ENCODE measurements at regions not wholly inside any gene's neighbourhood (a gene's known extent, or its start where the extent isn't known, plus 50 kb on each side); places are given as distances from the start of the nearest gene placed in this dataset.

DNA sequence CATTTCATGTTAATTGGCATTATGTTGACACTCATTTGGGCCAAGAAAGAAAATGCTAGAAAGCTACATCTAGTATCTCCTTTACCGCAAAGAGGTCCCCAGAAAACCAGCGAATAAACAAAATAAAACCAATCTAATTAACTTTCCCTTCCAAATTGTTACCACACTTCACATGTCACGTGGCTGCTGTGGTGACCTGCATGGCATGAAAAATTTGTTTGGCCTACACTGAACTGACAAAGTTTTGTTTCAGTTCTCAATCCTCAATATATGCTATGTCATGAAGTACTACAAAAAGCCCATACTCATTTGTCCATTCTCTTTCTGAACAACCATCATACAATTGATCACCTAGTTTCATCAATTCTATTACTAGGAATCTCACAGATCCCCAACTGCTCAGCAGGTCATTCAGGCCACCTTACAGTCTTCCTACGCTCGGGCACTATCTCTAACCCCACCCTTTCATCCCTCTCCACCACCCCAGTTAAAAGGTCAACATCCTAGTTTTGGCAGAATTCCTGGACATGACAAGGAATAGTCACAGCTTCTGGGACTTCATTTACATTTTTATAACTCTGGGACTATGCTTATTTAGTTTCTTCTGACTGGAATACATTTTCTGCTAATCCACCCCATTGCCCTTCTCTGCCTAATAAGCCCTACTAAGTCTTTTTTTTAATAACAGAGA lies 480.4 kb downstream of the IGSF11 start:
- no peak for DNase-seq

DNA sequence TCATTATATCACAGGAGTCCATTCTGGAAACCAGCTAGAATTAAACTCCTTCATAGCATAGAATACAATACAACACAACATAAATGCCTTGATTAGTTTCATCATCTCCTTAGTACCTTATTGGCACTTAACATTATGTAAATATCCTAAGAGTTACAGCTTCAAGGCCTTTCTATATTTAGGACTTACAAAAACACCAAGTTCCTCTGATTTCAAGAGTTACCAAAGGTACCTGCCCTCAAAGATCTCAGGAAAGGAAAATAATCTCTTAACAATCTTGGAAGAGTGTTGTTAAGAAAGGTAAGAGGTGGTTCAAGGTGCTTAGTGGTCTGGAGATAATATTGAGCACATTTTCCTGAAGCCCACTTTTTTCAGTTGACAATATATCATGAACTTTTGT lies 477.7 kb downstream of the IGSF11 start:
- no peak for DNase-seq

DNA sequence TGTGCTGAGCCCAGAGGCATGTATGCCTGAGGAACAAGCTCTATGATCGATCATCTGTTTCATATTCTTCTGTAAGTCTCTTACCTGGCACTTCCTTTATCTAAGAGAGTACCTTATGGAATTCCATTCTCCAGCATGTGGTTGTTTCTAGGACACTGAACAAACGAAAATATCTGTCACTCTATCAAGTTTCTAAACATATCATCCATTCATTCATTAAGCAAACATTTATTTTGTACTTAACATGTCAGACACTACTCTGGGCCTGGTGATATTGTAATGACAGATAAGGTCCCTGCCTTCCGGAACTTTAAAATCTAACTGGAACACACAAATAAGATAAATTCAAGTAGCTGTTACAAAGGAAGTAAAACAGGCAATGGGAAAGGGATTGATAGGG lies 477.1 kb downstream of the IGSF11 start:
- no peak for DNase-seq

DNA sequence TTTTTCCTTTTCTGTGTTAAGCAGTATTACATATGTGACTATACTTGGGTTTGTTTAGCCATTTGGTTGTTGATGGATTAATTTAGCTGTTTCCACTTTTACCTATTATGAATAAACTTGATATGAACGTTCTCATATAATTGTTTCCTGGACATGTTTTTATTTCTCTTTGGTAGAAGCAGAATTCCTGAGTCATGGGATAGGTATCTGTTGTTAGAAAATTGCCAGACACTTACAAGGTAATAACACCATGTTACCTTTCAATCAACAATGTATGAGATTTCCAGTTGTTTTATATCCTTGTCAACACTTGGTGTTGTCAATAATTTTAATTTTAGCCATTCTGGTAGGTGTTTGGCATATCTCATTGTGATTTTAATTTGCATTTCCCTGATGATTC lies 475.4 kb downstream of the IGSF11 start:
- DNase-seq: no peak

DNA sequence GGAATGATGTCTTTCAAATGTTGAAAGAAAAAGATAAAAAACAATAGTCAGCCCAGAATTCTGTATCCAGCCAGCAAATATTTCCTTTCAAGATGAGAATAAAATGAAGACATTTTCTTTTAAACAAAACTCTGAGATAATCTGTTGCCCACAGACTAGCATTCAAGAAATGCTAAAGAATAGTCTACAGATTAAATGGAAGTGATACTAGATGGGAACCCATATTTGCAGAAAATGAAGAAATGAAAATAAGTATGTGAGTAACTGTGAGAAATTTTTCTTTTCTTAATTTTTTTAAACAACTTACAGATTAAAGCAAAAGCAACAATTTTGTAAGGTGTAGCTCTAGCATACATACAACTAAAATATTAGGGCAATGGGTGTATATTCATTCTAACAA lies 469.8 kb downstream of the IGSF11 start:
- no peak for DNase-seq

DNA sequence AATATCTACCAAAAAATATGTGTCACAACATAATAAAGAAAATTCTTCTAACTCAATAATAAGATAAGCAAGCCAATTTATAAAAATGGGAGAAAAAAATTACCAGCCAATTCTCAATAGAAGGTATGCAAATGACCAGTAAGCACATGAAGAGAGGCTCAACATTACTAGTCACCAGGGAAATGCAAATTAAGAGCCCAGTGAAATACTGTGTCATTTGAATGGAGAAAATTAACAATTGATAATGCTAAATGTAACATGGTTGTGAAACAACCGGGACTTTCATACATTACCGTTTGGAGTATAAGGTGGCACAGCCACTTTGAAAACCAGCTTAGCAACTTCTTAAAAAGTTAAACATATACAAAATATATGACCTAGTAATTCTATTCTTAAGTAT lies 460.7 kb downstream of the IGSF11 start:
- DNase-seq: no peak

DNA sequence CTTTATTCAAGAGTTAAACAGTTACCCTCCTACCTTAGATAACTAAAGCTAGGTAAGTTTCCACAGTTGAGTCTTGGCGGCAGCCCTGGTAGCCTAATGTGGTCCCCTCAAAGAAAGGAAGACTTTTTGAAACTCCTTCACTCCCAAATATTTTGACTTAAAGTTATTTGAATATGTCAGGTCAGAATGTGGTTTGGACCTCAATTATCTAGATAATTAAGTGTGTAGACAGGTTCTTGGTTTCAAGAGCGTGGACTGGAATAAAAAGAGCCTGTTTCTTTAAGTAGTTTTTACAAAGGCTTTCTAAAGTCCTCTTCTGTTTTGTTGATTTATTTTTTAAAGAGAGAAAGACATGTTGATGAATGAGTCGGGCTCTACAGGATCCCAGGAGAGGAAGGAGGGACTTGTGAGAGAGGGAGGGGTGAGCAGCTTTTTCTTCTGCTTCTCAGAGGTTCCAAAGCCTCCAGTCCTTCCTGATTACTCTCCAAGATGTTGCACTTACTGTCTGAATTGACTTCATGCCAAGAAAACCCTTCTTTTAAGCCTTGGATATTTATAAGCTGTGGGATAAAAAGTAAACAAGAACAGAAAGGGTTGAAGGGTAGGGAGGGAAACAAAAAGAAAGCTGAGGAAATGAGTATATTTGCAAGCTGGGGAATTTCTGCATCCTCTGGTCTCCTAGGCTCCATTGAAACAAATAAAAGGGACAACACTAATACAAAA lies 457.4 kb downstream of the IGSF11 start:
- DNase-seq: no peak

DNA sequence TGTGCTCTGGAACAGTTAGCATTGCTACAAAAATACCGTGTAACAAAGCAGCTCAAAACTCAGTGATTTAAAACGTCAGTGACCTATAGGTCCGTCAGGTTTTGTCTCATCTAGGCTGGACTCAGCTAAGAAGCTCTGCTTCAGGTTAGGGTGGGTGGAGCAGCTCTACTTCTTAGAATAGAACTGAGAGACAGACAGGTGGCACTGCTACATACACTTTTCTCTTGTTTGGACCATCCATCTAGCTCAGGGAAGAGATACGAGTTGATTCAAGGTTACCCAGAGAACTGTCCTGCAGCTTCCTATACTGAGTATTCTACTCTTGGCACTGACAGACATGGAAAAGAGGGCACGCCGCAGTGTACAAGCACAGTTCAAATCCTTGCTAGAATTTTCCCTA lies 456.1 kb downstream of the IGSF11 start:
- DNase-seq: no peak

DNA sequence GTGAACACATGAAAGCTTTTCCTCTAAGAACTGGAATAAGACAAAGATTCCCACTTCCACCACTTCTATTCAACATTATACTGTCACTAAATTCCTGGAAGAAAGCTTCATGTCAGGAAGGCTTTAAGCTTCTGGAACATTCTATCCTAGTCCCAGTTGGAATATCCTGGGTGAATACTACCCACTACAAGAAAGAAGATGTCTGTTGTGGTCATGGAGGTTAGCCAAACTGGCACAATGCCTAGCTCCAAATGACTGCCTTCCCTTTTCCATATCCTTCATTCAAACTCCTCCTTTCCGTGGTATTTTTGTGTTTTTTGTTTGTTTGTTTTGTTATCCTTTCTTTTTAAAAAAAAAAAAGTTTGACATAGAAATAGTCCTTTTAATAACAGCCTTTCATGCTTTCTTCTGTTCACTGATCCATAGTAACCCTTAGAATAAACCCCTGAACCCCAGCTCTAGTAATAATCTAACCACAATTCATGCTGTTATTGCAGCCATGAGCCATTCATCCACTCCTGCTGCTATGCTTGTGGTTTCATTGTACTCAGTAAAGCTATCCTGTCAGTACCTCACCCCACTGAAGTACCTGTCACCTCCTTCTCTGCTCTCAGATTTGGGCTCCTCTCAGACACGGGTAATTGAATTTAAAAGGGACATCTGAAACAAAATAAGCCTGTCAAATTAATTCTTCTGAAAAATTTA lies 447.5 kb downstream of the IGSF11 start:
- no peak for DNase-seq

DNA sequence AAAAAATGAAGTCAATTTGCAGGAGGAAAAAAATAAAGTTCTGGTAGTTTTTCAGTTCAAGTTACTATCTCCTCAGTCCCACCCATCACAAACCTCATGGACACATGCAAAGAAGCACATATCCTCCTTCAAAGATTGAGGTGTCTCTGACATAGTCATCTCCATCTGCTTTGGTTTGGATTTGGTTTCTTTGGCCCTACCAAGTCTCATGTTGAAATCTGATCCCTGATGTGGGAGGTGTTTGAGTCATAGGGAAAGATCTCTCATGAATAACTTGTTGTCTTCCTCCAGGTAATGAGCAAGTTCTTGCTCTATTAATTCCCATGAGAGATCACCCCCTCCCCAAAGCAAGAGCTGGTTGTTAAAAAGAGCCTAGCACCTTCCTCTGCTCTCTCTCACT lies 446.8 kb downstream of the IGSF11 start:
- no peak for DNase-seq

DNA sequence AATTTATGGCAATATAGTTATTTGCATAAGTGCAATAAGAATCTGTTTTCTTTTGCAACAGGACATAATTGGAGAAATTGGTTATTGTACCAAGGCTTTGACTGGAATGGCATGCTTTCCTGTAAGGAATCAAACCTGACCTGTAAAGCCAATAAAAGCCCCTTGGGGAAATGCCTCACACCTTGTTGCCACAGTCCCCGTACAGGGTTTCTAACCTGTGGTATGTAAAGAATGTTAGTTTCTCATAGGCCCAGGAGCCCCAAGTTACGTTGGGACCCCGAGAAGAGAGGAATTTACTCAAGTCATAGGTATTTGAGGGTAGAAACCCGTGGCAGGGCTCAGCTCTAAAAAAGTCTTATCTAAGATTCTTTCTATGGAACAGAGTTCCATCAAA lies 441.4 kb downstream of the IGSF11 start:
- DNase-seq: no peak

DNA sequence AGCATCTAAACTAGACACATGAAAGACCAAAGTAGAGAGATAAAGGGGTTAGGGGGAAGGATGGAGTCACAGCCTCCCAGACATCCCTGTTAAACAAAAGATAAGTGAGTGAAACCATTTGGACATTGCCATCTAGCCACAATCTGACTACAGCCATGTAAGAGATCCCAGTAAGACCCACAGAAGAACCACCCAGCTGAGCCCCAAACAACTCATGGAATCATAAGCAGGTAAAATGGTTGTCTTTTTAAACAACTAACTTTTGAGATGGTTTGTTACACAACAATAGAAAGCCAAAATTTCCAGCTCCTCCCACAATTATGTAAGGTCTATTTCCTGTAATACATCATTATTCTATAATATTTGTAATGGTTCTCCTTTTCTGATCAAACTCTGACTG lies 437.5 kb downstream of the IGSF11 start:
- DNase-seq: no peak

DNA sequence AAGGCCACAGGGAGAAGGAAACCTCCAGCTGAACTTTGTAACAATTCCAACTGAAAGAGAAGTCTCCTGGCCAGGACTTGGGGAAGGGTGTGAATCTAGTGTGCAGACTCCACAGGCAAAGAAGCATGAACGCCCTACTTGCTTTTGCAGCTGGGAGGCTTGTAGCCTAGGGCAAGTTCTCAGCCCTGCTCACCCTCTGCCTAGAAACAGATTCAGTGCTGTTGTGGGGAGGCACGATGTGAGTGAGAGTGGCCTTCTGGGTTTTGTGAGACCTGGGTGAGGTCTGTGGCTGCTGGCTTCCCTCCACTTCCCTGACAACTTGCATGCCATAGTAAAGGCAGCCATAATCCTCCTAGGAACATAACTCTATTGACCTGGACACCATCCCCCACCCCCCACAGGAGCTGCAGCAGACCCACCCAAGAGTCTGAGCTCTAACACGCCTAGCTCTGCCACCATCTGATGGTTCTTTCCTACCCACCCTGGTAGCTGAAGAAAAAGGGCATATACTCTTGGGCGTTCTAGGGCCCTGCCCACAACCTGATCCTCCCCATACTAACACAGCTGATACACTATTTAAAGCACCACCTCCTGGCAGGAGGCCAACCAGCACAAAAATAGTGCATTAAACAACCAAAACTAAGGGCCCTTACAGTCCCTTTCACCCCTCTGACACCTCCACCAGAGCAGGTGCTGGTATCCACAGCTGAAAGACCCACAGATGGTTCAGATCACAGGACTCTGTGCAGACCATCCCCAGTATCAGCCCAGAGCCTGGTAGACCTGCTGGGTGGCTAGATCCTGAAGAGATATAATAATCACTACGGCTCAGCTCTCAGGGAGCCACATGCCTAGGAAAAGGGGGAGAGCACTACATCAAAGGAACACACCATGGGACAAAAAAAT lies 426.5 kb downstream of the IGSF11 start:
- DNase-seq: no peak

DNA sequence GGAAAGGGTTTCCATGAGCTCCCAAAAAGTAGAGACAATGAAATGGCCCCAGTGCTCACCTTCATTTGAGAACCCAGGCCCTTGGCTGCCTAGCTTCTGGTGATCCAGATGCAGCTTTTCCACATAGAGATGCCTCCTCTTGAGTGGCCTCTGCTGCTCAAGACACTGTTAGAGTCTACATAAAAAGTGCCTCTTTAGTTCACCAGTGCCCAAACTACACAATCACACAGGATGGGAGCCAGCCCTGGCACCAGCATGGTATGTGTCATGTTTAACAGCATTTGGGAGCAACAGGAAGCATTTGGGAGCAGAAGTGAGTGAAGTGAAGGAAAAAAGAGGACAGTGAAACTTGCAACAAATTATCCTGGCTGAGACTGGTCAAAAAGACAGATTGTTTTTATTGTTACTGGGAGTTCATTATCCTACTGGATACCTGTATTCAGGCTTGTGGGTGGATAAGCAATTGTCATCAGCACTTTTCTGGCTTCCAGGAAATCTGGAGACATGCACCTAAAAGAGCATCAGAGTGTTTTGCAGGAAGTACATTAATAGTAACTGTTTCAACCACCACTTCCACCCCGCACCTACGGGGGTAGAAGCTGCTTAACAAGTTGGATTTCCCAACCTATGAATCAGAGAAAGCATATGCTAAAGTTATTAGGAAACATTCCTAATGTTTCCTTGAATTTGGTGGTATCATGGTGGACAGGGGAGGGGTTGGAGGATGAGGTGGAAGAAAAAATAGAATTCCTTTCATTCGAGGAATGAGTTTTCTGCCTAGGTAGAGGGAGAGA lies 416.2 kb downstream of the IGSF11 start:
- DNase-seq: no peak

DNA sequence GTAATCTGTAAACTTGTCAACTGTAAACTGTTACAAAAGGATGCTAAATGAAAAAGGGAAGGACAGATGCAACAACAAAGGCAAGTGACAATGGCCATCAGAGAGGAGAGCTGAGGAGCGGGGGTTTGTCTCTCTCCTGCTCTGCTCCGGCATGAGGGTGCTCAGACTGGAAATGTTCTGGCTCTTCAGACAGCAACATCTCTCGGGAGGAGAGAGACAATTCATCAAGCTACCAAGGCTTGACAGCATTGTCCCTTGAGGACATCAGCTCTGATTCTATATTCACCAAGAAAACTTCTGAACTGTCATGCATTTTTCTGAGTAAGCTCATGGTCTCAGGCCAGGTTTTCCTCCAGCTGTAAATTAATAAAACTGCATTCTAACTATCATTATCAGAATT lies 408.2 kb downstream of the IGSF11 start:
- DNase-seq: no peak

DNA sequence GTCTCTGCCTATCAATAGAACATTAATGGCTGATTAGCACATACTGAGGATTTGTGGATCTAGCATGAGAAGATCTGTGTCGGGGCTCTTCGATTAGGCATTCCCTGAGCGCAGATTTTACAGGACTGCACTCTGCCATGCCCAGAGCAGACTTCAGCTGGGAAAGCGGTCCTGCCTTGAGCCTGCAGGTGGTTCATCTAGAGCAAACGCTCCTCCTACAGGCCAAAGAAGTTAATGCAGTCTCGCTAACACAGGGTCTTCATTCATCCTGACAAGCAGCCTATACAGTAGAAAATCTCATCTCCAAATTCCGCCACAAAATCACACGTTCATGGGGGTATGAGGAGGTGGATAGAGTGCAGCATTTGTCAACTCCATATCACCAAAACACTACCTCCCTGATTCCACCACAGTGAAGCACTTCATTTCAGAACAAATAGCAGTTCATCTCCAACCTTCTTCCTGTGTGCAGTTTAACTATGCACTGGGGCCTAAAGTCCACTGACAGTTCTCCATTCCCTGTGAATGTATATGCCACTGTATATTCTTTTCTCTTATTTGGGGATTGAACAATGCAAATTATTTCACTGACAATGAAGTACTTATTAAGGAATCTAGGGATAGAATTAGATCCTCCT lies 405.8 kb downstream of the IGSF11 start:
- DNase-seq: peak; percentile 84

DNA sequence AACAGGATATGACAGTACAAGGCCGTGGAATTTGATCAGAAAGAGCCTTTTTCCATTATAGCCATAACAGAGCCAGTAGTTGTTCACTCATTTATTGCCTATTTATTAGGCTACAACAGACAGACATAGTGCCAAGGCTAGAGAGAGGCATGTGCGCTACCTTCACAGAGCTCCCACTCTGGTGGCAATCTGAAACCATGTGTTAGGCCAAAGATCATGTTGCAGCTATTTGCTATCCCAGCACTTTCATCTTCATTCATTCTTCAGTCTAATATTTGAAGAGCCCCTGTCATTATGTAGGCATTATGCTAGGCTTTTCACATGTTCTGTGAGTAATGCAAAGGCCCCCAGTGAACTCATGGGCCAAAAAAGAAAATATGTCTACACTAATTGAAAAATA lies 404.8 kb downstream of the IGSF11 start:
- no peak for DNase-seq

DNA sequence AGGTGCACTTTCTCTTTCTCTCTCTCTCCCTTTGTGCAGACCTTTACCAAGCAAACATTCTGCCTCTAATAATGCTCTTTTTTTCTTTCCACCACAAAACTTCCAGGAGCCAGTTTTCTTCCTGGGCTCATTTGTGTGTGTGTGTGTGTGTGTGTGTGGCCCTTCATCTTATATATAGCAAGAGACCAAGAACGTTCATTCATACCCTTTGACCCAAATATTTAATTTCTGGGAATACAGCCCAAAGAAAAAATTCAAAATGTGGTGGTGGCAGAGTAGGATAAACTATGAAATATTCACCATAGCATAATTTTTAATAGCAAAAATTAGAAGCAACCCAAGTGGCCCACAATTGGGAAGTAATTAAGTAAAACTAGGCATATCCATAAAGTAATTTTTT lies 398.9 kb downstream of the IGSF11 start:
- no peak for DNase-seq

DNA sequence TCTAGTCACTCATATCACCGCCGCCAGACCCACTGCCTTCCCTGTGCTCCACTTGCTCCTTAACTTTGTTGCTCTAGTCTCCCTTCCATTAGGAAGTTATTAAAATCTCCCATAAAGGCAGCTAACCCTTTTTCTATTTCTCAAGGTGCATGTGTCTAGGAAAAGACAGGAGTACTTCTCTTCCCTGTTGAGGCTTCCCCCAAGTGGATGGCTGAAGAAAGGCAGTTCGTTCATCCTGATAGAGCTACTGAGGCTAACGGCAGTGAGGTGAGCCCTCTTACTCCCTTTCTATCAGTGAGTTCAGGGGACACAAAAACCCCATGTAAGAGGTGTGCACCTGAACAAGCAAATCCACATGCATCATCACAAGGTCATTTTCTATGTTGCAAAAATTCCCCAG lies 397.8 kb downstream of the IGSF11 start:
- no peak for DNase-seq

DNA sequence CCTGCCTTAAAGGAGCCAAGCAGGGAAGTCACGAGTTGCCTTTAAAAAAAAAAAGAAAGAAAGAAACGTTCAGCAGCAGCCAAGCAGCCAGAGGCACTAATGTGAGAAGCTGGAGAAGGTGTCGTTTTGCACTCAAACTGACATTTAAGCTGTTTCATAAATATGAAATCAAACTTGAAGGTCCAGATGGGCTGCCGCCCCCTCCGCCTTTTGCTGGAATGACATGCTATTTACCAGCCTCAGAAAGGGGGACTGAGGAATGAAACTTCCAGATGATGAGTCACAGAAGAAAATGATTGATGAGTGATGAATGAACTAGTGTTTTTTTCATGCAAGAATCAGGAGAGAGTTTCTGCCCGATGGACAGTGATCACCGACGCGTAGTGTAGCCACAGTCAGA lies 396.8 kb downstream of the IGSF11 start:
- DNase-seq: no peak

DNA sequence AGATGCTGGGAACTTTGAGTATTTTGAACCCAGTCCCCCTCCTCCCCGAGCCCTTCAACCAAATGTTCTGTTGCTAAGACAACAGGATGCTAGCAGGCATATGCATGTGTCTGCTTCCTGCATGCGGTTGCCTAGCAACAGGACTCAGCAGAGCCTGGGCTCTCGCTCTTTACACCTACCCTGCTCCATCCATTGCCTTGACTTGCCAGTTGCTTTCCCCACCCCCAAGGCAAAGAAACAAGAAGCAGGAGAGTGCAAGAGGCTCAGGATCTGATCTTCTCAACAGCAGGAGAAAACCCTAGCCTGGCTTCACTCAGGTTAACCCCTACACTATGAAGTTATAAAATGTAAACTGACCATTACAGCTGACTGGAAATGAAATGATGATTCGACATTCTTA lies 393.0 kb downstream of the IGSF11 start:
- peak; percentile 98 for DNase-seq

DNA sequence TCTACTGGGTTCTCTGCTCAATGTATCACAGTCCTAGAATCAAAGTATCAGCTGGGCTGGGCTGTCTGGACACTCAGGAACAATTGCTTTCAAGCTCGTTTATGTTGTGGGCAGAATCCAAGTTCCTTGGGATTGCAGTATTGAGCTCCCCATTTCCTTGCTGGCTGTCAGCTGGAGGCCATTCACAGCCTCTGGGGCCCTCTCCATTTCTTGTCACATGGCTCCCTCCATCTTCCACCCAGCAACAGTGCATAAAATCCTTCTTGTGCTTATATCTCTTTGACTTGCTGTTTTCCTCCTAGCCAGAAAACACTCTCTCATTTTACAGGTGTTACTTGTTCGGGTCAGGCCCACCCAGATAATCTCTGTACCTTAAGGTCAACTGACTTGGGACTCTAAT lies 363.5 kb downstream of the IGSF11 start:
- DNase-seq: no peak
